NT2/D1 (cell line): ENCODE measurements at regions not wholly inside any gene's neighbourhood (a gene's known extent, or its start where the extent isn't known, plus 50 kb on each side); places are given as distances from the start of the nearest gene placed in this dataset.

ENCODE experiments used
- SUZ12 ChIP-seq: IDR thresholded peaks from 2 replicates; pipeline ENCODE4 v1.6.1; 2011; ENCODE audit not compliant: insufficient read length, insufficient read depth; ENCODE audit errors: extremely low read depth
- YY1 ChIP-seq: IDR thresholded peaks from 2 replicates; pipeline ENCODE4 v1.6.1; 2011; ENCODE audit not compliant: insufficient read length, insufficient read depth
- ZNF274 ChIP-seq: IDR thresholded peaks from 2 replicates; pipeline ENCODE4 v1.6.1; 2011; ENCODE audit warnings: mild to moderate bottlenecking, low read depth, low read length

GRCh38 chr18:60543646-60544045 lies 171.1 kb upstream of the MC4R start:
- no peak for TF ChIP-seq ZNF274
- TF ChIP-seq YY1 = no peak
- TF ChIP-seq SUZ12 = no peak
